GM13977 (cell line): ENCODE measurements at regions not wholly inside any gene's neighbourhood (a gene's known extent, or its start where the extent isn't known, plus 50 kb on each side); places are given as distances from the start of the nearest gene placed in this dataset.
"Not testable (repeated sequence)": the region's sequence is repeated elsewhere in the genome, so short reads cannot be mapped to it uniquely, and the experiment has no call there.

ENCODE experiments used
- DNase-seq: peaks from one replicate; pipeline ENCODE4 v3.0.0; 2012; ENCODE audit warnings: low spot score
- CTCF ChIP-seq: IDR thresholded peaks from 2 replicates; pipeline ENCODE4 v1.5.1; 2012; ENCODE audit warnings: mild to moderate bottlenecking, control low read depth; ENCODE audit not compliant: insufficient read depth; ENCODE audit errors: extremely low read depth, missing control alignments
- in situ Hi-C: fragments of 300-500 bp; cut with MboI; formaldehyde crosslinking; loops from one replicate; pipeline ENCODE4 v1.12.0; 2022; ENCODE audit warnings: low sequenced_read_pairs, low pct_unique_long_range_greater_than_20kb, mixed read lengths, inconsistent platforms; ENCODE audit not compliant: unreplicated experiment

GRCh38 chr1:234893359-234893724 is 235.3 kb downstream of the TOMM20 start:
- in situ Hi-C loops, result no loop called here
- no peak for TF ChIP-seq CTCF
- no peak for DNase-seq

- TF ChIP-seq CTCF, result no peak
- DNase-seq, result no peak
- in situ Hi-C loops, result no loop called here
Observed at GRCh38 chr1:234892642-234893041, 236.0 kb downstream of the TOMM20 start.

DNA sequence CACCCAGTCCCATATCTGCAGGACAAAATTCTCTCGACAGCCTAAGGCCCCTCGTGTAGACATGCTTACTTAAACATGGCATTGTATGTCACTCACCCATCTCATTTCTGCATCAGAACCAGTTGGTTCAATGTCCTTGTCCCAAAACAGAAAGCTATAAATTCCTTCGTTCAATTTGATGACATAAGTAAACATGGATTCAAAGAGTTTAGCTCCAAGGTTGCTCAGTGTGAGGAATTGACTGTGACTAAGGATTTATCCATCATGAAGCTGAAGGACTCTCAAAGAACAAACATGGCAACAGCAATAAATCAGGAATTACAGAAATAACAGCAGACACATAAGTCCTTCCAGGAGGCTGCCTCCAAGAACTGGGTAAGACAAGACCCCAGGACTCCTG is 237.2 kb downstream of the TOMM20 start:
- in situ Hi-C loops, result no loop called here
- DNase-seq, result no peak
- no peak for TF ChIP-seq CTCF

DNA sequence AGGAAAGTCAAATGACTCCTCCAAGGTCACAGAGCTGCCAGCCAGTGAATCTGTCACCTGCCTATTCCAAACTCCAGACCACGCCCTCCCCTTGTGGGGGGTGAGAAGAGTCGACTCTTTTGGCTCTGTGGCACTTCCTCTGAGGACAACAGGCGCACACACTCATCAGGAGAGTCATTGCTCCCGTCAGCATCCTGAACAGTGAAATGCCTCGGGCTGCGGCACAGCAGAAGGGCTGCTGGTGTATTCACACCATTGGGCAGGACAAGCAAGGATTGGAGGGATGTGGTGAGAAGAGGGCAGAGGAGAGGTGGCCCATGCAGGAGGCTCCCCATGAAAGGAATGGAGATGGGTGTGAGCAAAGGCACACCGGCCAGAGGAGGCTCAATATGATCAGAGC is 239.0 kb downstream of the TOMM20 start:
- no peak for TF ChIP-seq CTCF
- in situ Hi-C loops, result loop anchor here (10.0 kb wide), 1 partner anchor 45 kb away; no protein-coding TSS in a partner anchor
- DNase-seq, result no peak

GRCh38 chr1:234888247-234888646 is 240.4 kb downstream of the TOMM20 start:
- in situ Hi-C loops, result loop anchor here (10.0 kb wide), 1 partner anchor 47 kb away; no protein-coding TSS in a partner anchor
- not testable (repeated sequence) for DNase-seq

GRCh38 chr1:234887016-234887900 is 241.4 kb downstream of the TOMM20 start:
- in situ Hi-C loops, result loop anchor here (10.0 kb wide), 1 partner anchor 48 kb away; no protein-coding TSS in a partner anchor
- no peak for DNase-seq
- TF ChIP-seq CTCF, result no peak

- in situ Hi-C loops, result loop anchor here (10.0 kb wide), 1 partner anchor 48 kb away; no protein-coding TSS in a partner anchor
- no peak for DNase-seq
- TF ChIP-seq CTCF, result no peak
Observed at GRCh38 chr1:234886081-234886984, 242.3 kb downstream of the TOMM20 start.
